Neural cell (in vitro differentiated cells): ENCODE measurements at regions not wholly inside any gene's neighbourhood (a gene's known extent, or its start where the extent isn't known, plus 50 kb on each side); places are given as distances from the start of the nearest gene placed in this dataset.

Source experiments
- CTCF ChIP-seq: fragments of 450-650 bp; IDR thresholded peaks from 2 replicates; pipeline ENCODE4 v1.5.1; 2014; ENCODE audit warnings: antibody characterized with exemption, mild to moderate bottlenecking, moderate library complexity; ENCODE audit not compliant: poor library complexity, severe bottlenecking
- EP300 ChIP-seq: fragments of 450-650 bp; conservative IDR thresholded peaks from 2 replicates; pipeline ENCODE4 v1.6.1; 2014; ENCODE audit warnings: antibody characterized with exemption, mild to moderate bottlenecking, moderate library complexity; ENCODE audit not compliant: poor library complexity, severe bottlenecking
- EZH2 ChIP-seq: fragments of 200-600, 300-800 bp; shearing (Covaris generic), sonication (generic); IDR thresholded peaks from 2 replicates; pipeline ENCODE4 v1.6.1; 2014; ENCODE audit warnings: antibody characterized with exemption, low read length, borderline replicate concordance, mild to moderate bottlenecking; ENCODE audit not compliant: insufficient read depth, poor library complexity, severe bottlenecking
- MXI1 ChIP-seq: fragments of 450-650 bp; conservative IDR thresholded peaks from 2 replicates; pipeline ENCODE4 v1.6.1; 2014; ENCODE audit warnings: antibody characterized with exemption, mild to moderate bottlenecking; ENCODE audit not compliant: poor library complexity, severe bottlenecking
- POLR2AphosphoS5 ChIP-seq: IDR thresholded peaks from 2 replicates; pipeline ENCODE4 v1.6.1; 2012
- RAD21 ChIP-seq: fragments of 450-650 bp; conservative IDR thresholded peaks from 2 replicates; pipeline ENCODE4 v1.6.1; 2014; ENCODE audit warnings: antibody characterized with exemption, mild to moderate bottlenecking, moderate library complexity
- REST ChIP-seq: IDR thresholded peaks from 2 replicates; pipeline ENCODE4 v1.6.1; 2012; ENCODE audit warnings: borderline replicate concordance
- SMC3 ChIP-seq: fragments of 450-650 bp; conservative IDR thresholded peaks from 2 replicates; pipeline ENCODE4 v1.6.1; 2014; ENCODE audit warnings: antibody characterized with exemption, mild to moderate bottlenecking, moderate library complexity; ENCODE audit not compliant: poor library complexity
- TAF1 ChIP-seq: IDR thresholded peaks from 2 replicates; pipeline ENCODE4 v1.6.1; 2012; ENCODE audit warnings: low read depth

- TF ChIP-seq POLR2AphosphoS5 (no peak), CTCF (no peak), RAD21 (no peak), SMC3 (no peak), EZH2 (no peak), MXI1 (no peak), EP300 (no peak), REST (no peak), TAF1 (no peak)
Measured at GRCh38 chr9:3687145-3687544, 161.3 kb upstream of the RFX3 start.
